Activated CD4-positive, alpha-beta T cell treated with anti-CD3 and anti-CD28 coated beads, Interleukin-2, amount 50 U/mL, for 4 hours (primary cell): ENCODE measurements at regions not wholly inside any gene's neighbourhood (a gene's known extent, or its start where the extent isn't known, plus 50 kb on each side); places are given as distances from the start of the nearest gene placed in this dataset.

ENCODE experiments used
- DNase-seq, 2 experiments: peaks; one replicate each; pipeline ENCODE4 v3.0.0-alpha.2; 2020

DNA sequence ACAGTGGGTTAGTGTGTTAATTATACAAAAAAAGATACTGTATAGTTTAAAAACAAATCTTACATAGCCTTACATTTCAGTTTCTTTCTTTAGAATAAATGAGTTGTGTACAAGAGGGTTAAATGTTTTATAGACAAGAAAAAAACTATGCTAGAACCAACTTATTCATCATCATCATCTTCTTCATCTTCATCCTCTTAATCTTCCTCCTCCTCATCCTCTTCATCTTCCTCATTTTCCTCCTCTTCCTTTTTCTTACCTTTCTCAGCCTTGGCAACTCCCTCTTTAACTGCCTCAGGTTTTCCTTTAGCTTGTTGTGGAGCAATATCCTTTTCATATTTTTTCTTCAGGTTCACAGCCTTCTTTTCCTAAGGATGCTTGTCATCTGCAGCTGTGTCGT, 53.7 kb downstream of the RPS12 start:
- no peak for DNase-seq

DNA sequence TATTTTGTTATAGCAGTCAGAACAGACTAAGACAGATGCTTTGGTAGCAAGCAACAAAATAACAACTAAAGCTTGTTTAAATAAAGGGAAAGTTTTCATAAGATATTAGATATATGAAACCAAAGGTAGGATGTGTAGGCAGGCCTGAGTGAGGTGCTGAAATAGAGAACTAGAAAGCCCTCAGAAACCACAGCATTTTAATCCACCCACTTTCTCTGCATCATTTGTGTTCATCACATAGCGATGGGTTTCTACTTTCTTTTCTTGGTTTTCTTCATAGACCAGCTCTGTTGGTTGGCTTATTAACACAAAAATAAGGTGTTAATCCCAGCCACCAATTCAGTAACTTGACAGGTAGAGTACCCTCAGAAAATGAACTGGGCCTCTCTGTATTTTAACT, 58.6 kb downstream of the RPS12 start:
- no peak for DNase-seq

DNA sequence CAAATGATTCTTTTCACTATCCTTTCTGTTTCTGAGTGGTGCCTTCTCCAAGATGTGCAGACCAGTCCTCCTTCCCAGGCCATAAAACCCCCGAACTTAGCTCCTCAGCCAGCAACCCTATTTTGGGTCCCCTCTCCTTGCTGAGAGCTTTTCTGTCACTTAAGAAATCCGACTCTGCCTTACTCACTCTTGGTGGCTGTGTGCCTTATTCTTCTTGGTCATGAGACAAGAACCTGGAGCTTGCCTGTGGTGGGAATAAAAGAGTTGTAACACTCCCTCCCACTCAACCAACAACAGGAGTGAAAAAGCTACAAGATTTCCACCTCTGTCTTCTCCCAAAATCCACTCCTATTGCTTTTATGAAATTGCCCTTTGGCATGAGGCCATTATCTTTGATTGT, 62.6 kb downstream of the RPS12 start:
- no peak for DNase-seq

DNA sequence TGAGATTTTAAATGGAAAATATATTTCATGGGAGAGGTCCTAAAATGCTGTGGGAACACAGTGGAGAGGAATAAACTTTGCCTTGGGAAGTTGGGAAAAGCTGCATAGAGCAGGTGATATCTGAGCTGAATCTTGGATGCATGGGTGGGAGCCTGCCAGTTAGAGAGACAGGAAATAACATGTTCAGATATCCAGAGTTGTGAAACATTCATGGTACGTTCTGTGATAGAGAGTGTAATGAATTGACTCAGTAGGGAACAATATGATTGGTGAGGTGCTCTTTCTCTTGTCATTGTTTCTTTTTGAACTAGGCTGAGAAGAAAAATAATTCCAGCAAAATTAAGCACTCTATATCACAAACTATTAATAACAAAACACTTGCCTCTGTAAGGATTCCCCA, 72.8 kb downstream of the RPS12 start:
- DNase-seq: no peak

DNA sequence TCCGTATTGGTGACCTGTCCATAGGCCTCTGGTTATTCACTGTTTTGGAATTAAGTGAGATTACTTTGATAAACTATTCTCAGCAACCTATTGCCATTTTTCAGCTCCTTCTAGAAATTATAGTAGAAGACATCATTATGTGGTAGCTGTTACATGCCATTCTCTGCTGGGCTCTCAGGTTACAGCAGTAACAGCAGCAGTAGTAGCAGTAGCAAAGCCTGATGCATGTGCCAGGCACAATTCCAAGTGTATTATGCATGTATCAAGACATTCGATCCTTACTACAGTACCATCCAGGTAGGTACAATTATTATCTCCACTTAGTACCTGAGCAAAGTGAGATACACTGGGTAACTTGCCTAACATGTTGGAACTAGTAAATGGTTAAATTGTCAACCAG, 74.3 kb downstream of the RPS12 start:
- no peak for DNase-seq

DNA sequence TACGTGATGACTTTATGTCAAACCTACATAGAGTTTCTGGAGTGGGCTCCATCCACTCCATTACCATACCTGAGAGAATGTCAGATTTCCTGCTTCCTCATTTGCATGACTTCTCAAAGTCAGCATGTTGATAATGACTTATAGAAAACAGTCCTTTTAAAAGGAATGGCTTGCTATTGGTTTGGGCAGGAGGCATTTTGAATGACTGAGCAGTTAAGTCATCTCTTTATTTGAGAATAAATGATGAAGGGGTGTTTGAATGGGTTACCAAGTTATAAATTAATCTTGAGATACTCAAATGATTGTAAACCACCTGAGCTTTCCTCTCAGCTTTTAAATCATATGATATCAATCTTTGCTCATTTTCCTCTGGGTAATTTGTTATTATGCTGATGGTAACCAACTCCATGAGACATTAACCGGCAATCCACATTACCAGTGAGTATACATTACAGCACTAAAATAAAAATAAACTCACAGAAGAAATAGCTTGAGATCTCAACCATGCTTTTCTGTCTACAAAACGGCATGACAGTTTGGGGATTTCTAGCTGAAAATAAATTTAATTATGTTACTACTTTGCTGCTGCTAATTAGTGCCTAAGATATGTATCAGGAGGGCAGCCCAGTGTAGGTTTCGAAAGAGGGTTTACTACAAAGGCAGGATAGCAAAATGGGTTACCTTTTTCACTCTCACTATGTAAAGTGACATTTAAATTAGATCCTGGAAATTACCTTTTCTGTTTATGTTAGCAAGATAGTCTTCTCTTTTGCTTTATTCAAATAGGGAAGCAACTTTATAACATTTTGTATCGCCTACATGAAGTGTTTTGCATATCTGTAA, 78.8 kb downstream of the RPS12 start:
- DNase-seq: no peak

DNA sequence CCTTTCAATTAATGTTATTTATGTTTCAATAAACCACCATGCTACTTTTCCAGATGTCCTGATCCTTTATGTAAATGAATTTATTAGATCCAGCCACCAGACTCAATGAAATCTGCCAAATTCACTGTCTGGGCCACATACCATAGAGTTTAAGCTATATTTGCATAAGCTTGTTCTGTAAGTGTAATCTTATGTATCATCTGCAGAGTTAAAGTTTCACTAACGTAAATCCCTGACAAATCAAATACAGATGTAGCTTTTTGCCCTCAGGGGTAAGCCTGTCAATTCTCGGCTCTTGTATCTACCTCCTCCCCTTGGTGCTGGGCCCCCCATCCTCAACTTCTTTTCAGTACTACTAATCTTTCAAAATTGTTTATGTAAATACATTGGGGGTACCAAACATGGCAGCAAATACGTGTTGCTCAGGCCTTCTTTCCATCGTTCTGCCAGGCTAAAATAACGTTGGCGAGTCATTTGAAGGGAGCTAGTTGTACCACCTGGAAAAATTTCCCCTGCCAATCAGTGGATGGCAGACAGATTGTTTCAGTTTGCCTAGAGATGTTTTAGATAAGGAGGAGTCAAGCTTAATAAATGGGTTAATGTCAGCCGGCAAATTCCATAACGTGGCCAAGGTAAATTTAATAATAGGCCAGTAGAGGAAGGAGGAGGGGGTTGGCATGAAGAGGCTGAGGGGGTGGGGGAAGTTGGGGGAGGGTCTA, 79.6 kb downstream of the RPS12 start:
- no peak for DNase-seq

DNA sequence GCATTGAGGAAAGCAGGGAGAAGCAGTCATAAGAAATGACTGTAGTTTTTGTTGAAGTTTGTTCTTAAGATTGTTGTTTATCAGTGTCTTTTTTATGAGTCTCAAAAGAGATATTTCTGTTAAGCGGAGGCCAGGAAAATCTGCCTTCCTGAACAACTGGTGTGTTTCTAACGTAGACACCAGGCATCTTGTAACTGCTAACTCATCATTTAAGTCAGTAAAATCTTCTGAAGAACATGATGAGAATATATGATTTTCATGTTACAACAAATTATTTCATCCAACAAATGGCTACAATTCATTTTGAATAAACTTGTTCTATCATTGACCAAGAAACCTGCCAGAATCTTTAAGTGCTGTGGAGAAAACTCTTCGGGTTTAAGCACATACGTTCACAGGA, 84.0 kb downstream of the RPS12 start:
- no peak for DNase-seq

DNA sequence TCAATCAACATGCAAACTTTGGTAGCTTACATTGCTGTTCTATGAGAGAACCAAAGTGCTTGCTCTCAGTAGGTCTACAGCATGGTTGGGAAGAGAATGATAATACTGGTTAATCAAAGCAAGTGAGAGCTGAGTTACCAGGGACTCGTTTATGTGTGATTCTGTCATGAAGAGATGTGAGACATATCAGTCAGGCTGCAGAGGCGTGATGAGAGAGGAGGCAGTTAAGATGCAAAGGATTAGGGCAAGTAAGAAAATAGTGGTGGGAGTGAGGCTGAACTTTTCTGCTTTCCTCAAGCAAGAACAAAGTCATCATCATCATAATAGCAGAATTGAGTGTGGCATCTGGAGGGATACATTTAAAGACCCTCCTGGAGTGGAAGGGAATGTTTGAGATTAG, 86.5 kb downstream of the RPS12 start:
- no peak for DNase-seq

DNA sequence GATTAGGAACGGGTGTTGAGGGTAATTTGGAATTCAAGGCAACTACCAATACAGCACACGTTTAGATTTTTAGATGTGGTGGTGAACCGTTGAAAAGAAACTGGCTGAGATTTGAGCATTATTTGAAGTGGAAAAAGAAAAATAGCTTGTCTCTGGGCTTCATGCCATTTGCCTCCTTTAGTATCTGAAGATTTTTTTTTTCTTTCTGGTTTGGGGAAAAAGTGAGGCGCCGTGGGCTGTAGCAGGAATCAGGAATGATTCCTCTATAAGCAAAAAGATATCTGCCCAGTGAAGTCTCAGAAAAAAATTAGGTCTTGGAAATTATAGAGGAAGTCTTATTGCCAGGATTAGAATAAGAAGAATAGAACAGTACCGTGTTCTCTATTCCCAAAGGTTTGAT, 88.5 kb downstream of the RPS12 start:
- no peak for DNase-seq

DNA sequence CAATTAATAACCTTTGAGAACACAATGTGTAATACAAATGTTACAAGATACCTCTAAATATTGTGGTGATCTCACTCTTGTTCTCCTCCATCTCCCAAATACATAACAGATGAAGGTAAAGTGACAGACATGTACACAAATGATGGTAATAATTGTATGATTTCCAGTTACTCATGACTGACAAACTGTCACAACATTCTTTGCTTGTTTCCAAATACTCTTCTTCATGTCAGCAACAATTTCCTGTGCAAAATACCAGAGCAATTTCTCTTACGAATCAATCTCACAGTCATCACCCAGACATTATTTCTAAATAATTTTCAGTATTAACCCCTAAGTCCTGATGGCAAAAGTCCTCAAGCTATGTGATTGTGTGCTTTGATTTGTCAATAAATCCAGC, 92.9 kb downstream of the RPS12 start:
- DNase-seq: no peak

DNA sequence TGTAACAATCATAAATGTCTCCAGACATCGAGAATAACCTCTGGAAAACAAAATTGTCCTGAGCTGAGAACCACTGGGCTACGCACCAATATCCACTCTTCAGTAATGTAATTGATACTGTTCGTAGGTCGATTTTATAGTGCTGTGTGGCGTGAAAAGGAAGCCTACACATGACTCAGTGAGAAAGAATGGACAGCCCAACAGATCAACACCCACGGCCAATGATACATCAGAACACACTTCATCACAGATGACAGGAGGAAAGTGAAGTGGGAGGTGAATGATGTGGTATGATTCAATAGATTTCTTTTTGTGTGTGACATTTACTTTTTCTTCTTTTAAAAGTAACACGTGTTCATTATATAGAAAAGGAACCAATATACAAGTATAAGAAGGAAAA, 93.5 kb downstream of the RPS12 start:
- no peak for DNase-seq

DNA sequence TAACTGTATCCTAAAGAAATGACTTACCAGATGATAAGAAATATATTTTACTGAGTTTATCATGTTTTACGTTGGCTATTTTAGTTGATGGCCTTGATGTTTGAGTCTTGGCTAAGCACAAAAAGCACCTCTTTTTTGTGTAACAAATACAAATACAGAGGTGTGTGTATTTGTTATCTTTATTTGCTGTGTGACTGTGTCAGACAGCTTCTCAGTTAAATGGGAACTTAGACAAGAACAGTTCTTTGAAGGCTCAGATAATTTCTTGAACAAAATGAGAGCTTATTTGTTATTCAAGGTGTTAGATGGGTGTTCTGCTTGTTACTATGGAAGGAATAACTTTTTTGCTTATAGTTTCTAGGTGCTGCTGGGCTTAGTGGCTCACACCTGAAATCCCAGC, 95.4 kb downstream of the RPS12 start:
- no peak for DNase-seq

DNA sequence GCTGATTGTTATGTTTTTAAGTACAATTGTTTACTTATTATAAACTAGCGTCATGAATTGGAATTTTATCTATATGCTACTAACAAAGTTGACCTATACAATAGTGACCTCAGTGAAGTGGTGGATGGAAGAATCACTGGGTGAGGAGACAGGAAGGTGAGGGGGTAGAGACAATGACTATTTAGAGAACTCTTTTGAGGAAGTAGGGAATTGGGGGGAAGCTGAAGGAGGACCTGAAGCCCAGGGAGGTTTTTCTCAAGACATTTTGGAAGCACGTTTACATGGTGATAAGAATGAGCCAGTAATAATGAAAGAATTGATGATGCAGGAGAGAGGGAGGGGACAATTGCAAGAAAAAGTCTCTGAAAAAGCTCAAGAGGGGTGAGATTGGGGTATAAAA, 96.4 kb downstream of the RPS12 start:
- DNase-seq: no peak

DNA sequence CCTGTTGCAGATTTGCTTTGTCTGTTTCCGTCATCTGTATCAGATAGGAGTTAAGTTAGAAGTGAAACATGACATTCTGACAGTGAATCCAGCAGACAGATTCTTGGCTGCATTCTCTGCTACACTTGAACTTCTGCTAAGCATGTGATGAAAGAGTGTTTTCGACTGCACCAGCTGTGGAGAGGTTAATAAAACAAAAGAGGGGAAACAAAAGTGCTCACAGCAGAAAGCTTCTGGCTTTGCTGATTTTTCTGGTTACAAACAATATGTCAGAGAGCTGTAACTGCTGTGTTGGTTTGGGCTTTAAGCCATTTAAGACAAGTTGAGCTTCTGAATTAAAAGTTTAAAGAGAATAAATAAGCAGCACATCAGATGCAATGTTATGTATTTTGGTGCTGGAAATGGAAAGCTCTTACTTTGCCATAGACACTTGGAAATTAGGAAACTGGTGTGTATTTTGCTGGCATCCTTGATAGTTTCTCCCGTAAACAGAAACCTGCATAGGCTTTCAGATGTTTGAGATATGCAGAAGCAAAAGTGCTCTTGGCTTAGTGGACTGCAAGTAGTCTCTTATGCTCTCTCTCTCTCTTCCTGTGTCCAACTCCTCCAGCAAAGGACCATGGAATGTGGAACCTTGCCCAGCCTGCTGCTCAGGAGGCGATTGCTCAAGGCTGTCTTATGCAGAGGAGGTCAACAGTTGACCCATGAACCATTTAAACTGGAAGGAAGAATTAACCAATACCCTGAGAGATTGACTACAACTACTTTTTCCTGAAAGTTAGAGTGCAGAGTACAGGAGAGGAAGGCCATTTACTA, 104.9 kb downstream of the RPS12 start:
- DNase-seq: no peak

DNA sequence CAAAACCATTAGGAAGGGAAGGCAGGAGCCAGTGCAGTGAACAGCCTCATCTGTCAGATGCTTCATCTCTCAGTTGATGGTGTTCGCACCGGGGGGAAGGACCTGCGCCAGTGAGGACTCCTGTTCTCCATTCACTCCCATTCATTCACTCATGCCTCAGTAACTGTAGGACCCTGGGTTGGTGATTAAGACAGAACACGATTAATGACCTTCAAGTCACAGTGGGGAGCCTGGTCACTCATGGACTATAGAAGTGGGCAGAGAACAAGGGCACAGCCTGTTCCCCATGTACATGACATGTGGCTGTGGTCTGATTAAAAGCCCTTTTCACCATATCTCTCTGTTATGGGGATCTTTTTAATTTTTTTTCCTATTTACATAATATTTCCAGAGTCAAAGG, 113.3 kb downstream of the RPS12 start:
- no peak for DNase-seq

DNA sequence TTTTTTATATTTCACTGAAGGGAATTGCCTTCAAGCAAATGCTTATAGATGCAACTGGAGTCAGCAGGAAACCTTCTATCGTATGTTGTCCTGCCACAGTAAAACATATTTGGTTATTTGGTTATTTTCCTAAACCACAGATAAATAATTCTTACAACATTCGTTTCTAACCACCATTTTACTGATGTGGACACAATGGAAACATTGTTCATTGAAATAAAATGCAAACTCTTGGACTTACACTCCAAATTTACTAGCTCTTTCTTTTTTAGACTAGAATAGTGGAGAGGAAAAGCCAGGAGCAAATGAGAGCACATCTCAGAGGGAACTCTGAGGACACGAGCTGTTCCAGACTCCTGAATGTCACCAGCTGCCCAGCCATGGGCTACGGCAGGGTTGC, 114.8 kb downstream of the RPS12 start:
- DNase-seq: no peak

DNA sequence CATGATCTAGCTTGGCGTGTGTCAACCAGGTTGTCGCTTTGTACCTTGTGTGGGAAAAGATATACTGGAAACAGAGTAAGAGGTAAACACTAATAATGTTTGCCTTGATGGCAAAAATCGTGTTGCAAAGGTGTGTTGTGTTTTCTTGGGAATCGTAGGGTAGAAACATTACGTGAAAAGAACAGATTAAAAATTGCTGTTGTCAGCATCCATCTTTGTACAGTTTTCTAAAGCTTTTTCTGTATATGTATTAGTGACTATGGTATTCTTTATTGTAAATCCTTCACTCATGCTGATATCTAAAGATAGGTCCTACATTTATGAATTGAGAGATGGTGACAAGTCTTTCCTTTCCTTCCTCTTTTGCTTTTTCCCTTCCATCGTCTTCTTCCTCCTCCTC, 116.9 kb downstream of the RPS12 start:
- DNase-seq: no peak

DNA sequence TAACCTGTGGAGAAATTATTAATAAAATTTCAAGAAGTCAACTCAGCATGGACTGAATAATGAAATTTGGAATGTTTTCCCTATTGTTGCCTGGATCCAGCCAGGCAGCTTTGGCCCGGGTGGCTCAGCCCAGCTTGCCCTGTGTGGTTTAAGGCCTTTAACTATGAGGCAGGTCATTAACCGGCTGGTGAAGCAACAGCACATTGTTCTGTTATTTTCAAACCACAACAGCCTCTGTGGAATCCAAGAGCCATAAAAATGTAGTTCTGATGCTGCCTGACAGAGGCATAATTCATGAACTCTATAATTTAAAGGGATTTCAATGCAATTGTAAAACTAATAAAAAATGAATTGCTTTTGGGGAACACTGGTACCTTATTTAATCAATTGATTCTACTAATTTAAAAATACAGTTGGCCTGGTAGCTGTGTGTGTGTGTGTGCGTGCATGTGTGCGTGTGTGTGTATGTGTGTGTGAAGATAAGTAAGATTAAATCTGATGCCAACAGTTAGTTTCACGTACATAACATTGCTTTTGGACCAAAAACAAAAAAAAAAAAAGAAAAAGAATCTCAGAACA, 117.7 kb downstream of the RPS12 start:
- no peak for DNase-seq

DNA sequence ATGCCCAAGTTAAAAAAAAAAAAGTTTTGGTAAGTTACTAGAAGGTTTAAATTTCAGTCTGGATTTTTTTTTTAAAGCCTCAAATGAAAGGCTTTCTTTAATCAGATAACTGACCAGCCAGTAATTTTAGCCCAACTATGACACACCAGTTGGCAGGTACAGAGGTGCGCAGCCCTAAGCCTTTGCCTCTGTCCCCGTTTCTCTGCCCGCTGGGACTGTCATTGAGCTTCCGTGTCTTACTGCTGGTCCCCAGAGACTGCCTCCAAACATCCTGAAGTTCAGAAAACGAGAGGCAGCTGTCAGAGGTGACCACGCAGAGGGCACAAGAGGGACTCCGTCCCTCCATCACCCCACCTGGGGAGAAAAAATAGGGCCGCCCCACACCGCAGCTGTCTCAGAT, 118.2 kb downstream of the RPS12 start:
- no peak for DNase-seq

DNA sequence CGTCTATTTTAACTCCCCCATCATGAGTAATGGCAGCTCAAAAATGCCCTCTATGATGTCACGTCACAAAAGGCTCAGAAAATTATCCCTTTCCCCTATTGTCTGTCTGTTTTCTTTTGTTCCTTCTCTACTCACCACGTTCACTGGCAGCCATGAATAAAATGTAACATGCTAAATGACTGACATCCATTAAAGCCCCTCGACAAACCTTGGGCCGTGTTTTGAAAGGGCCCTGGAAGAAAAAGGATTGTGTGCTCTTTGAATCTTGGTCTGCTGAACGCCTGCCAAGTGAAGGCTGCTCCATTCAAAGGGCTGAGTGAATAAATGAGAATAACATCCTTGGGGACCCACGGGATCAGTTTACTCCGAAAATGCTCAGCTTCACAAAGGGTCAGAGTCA, 118.7 kb downstream of the RPS12 start:
- no peak for DNase-seq

DNA sequence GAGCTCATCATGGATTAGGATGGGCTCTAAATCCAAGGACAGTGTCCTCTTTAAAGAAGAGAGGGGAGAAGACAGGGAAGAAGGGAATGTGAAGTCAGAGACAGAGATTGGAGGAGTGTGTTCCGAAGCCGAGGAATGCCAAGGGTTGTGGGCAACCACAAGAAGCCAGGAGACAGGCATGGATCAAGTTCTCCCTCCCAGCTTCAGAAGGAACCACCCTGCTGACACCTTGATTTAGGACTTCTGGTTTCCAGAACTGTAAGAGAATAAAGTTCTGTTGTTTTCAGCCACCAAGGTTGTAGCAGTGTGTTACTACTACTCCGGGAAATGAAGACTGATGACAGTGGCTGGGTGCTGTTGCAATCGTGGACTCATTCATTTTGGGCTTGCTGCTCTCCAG, 120.1 kb downstream of the RPS12 start:
- no peak for DNase-seq

DNA sequence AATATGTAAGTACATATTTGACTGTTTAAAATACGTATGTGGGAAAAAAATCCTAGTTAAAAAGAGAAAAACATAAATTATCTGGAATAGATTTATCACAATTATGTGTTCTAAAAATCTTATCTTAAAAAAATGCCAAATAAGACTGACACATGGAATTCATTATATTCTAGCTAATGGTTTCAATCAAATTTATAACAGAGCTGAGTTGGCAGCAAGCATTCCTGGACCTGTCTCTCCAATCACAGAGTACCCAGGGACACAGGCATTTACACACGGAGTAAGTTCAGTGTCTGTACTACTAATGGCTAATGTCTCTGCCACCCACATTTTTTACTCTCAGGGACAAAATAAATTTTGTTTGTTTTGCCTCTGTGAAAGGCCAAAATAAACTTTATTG, 122.3 kb downstream of the RPS12 start:
- no peak for DNase-seq
